ENCODE measurements at regions not wholly inside any gene's neighbourhood (a gene's known extent, or its start where the extent isn't known, plus 50 kb on each side); places are given as distances from the start of the nearest gene placed in this dataset.

GRCh38 chr4:156472624-156473023 is 499.0 kb downstream of the PDGFC start:
- WGBS, 2 donors = 71 to 76% methylated on average over 1 of the region's 1 CpG
- no peak for DNase-seq
- Histone ChIP-seq H3K4me1 (no peaks in the 10 kb centered on the region), H3K27me3 (no peaks in the 10 kb centered on the region), H3K9me3 (no peaks in the 10 kb centered on the region), H3K4me3 (no peak overlapping the region), H3K36me3 (no peaks in the 10 kb centered on the region), H3K27ac (no peak overlapping the region)
- intact Hi-C loops (cut with DNase I) = loop anchor here (10.0 kb wide), 1 partner anchor 572 kb away; no protein-coding TSS in a partner anchor
- TF ChIP-seq POLR2A (IDR thresholded peaks at IDR 0.05) (no peak), CTCF (IDR thresholded peaks at IDR 0.05) (no peak)

GRCh38 chr4:156459584-156459983 is 505.9 kb upstream of the CTSO start:
- TF ChIP-seq POLR2A (IDR thresholded peaks at IDR 0.05) (no peak), CTCF (IDR thresholded peaks at IDR 0.05) (no peak)
- 82 to 88% methylated on average over 5 of the region's 5 CpGs for WGBS, 2 donors
- Histone ChIP-seq H3K4me1 (no peaks in the 10 kb centered on the region), H3K4me3 (no peak overlapping the region), H3K27me3 (no peaks in the 10 kb centered on the region), H3K27ac (no peak overlapping the region), H3K36me3 (no peaks in the 10 kb centered on the region), H3K9me3 (no peaks in the 10 kb centered on the region)
- DNase-seq = no peak
- intact Hi-C loops (cut with DNase I) = no loop called here

- intact Hi-C loops (cut with DNase I) = no loop called here
- 82 to 84% methylated on average over 2 of the region's 2 CpGs for WGBS, 2 donors
Measured at GRCh38 chr4:156456830-156457229, 503.2 kb upstream of the CTSO start.

GRCh38 chr4:156443488-156443887 is 489.8 kb upstream of the CTSO start:
- Histone ChIP-seq H3K9me3 (no peaks in the 10 kb centered on the region), H3K4me3 (no peak overlapping the region), H3K36me3 (no peaks in the 10 kb centered on the region), H3K4me1 (no peaks in the 10 kb centered on the region), H3K27ac (no peak overlapping the region), H3K27me3 (no peaks in the 10 kb centered on the region)
- intact Hi-C loops (cut with DNase I) = no loop called here
- DNase-seq = no peak
- 88% methylated on average over 10 of the region's 10 CpGs for WGBS, 2 donors
- no peak for TF ChIP-seq POLR2A (IDR thresholded peaks at IDR 0.05)
- TF ChIP-seq CTCF (IDR thresholded peaks at IDR 0.05) = no peak

More at GRCh38 chr4:156456830-156457229, 503.2 kb upstream of the CTSO start:
- no peaks in the 10 kb centered on the region for H3K36me3 ChIP-seq
- H3K4me3 ChIP-seq = no peak overlapping the region
- H3K9me3 ChIP-seq = no peaks in the 10 kb centered on the region
- no peaks in the 10 kb centered on the region for H3K27me3 ChIP-seq
- H3K4me1 ChIP-seq = no peaks in the 10 kb centered on the region
- DNase-seq = no peak
- H3K27ac ChIP-seq = no peak overlapping the region
- TF ChIP-seq POLR2A (IDR thresholded peaks at IDR 0.05) (no peak), CTCF (IDR thresholded peaks at IDR 0.05) (no peak)

- no peaks in the 10 kb centered on the region for H3K4me1 ChIP-seq
- H3K9me3 ChIP-seq = no peaks in the 10 kb centered on the region
- no peak overlapping the region for H3K27ac ChIP-seq
- no peaks in the 10 kb centered on the region for H3K27me3 ChIP-seq
- no peak for DNase-seq
- H3K4me3 ChIP-seq = no peak overlapping the region
- no peak for TF ChIP-seq CTCF (IDR thresholded peaks at IDR 0.05)
- TF ChIP-seq POLR2A (IDR thresholded peaks at IDR 0.05) = no peak
- H3K36me3 ChIP-seq = no peaks in the 10 kb centered on the region
- intact Hi-C loops (cut with DNase I) = no loop called here
Measured at GRCh38 chr4:156442912-156443311, 489.2 kb upstream of the CTSO start.

All from esophagus squamous epithelium (tissue), 5 donors.